OCI-LY3 (cell line): ENCODE measurements at regions not wholly inside any gene's neighbourhood (a gene's known extent, or its start where the extent isn't known, plus 50 kb on each side); places are given as distances from the start of the nearest gene placed in this dataset.
"Not testable (repeated sequence)": the region's sequence is repeated elsewhere in the genome, so short reads cannot be mapped to it uniquely, and the experiment has no call there.

Source experiments
- H2AFZ ChIP-seq: fragments of 200-600, 300-600 bp; shearing (Covaris generic); 2 replicates; pipeline ENCODE4 v1.6.0; 2014; ENCODE audit warnings: antibody characterized with exemption, low read depth, low read length
- H3K27ac ChIP-seq: fragments of 200-600, 300-600 bp; sonication (generic); 2 replicates; pipeline ENCODE4 v1.5.1; 2014; ENCODE audit warnings: mild to moderate bottlenecking, low read length, moderate library complexity, mixed read lengths
- H3K27me3 ChIP-seq: fragments of 200-600, 300-600 bp; sonication (generic); 2 replicates; pipeline ENCODE4 v1.6.1; 2014; ENCODE audit warnings: low read depth, low read length, mixed read lengths
- H3K36me3 ChIP-seq: fragments of 200-600, 300-600 bp; sonication (generic); replicated peaks from 2 replicates; pipeline ENCODE3; 2014; ENCODE audit warnings: low read depth, low read length, mixed read lengths
- H3K4me1 ChIP-seq: fragments of 300-600, 200-600 bp; sonication (generic); 2 replicates; pipeline ENCODE4 v1.6.1; 2014; ENCODE audit warnings: low read length, mixed read lengths
- H3K4me2 ChIP-seq: fragments of 200-600, 300-600 bp; sonication (generic); 2 replicates; pipeline ENCODE4 v1.6.1; 2014; ENCODE audit warnings: low read length, mixed read lengths
- H3K4me3 ChIP-seq: fragments of 300-600, 200-600 bp; sonication (generic); 2 replicates; pipeline ENCODE4 v1.5.1; 2014; ENCODE audit warnings: antibody characterized with exemption, mild to moderate bottlenecking, low read length, moderate library complexity
- H3K79me2 ChIP-seq: fragments of 300-600, 200-600 bp; shearing (Covaris generic); 2 replicates; pipeline ENCODE4 v1.6.1; 2014; ENCODE audit warnings: mild to moderate bottlenecking, low read length, mixed read lengths
- H3K9ac ChIP-seq: fragments of 300-600, 200-600 bp; shearing (Covaris generic); 2 replicates; pipeline ENCODE4 v1.6.0; 2014; ENCODE audit warnings: mild to moderate bottlenecking, low read length, moderate library complexity
- H3K9me3 ChIP-seq: fragments of 200-600, 300-600 bp; shearing (Covaris generic); 2 replicates; pipeline ENCODE4 v1.6.1; 2014; ENCODE audit warnings: low read length, mixed read lengths; ENCODE audit not compliant: insufficient read depth
- H4K20me1 ChIP-seq: fragments of 200-600, 300-600 bp; sonication (generic); 2 replicates; pipeline ENCODE4 v1.6.1; 2016; ENCODE audit warnings: low read length, mixed read lengths; ENCODE audit not compliant: insufficient read depth

DNA sequence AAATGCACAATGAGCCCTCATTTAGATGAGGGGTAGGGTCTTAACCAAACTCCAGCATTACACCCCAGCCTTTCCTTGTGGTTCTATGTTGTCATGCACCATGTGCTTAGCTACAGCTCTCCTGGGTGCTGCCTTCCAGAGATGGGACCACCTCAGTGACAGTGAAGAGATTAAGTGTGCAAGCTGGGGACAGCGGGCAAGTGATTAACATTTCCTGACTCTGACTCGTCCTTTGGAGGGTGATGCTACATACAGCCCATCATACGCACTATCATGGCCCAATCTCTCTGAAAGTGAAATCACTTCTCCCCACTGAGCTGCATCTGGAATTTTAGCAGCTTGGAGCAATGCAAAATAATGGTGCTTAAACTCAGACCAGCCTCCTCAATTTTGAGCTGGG, 293.0 kb upstream of the PLGLB1 start:
- H3K79me2 ChIP-seq, H3K27me3 ChIP-seq, H3K9me3 ChIP-seq, H3K4me3 ChIP-seq, H4K20me1 ChIP-seq, H3K36me3 ChIP-seq, H2AFZ ChIP-seq: not testable (repeated sequence)
- Histone ChIP-seq H3K27ac (peak overlapping the region; percentile 92), H3K4me1 (peaks cover 58% of the 10 kb centered on the region), H3K9ac (peak overlapping the region; percentile 71), H3K4me2 (peak overlapping the region; percentile 39; the same call in 1 of the 2 replicates)

GRCh38 chr2:87315183-87315902, 293.7 kb upstream of the PLGLB1 start:
- not testable (repeated sequence) for H4K20me1 ChIP-seq, H2AFZ ChIP-seq, H3K36me3 ChIP-seq, H3K27me3 ChIP-seq, H3K79me2 ChIP-seq, H3K4me3 ChIP-seq, H3K9me3 ChIP-seq, H3K4me2 ChIP-seq
- Histone ChIP-seq H3K4me1 (peaks cover 62% of the 10 kb centered on the region), H3K9ac (peak overlapping the region; percentile 71), H3K27ac (peak overlapping the region; percentile 92)

DNA sequence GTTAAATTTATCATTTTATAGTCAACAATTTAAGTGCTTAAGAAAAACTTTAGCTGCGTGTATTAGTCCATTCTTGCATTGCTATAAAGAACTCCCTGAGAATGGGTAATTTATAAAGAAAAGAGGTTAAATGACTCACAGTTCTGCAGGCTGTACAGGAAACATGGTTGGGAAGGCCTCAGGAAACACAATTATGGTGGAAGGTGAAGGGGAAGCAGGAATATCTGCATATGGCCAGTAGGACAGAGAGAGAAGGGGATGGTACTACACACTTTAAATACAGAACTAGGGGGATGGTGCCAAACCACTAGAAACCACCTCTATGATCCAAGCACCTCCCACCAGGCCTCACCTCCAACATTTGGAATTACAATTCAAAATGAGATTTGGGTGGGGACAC, 295.5 kb upstream of the PLGLB1 start:
- H4K20me1 ChIP-seq, H3K79me2 ChIP-seq, H3K9ac ChIP-seq, H3K27me3 ChIP-seq, H2AFZ ChIP-seq, H3K4me2 ChIP-seq, H3K36me3 ChIP-seq, H3K4me3 ChIP-seq, H3K9me3 ChIP-seq: not testable (repeated sequence)
- Histone ChIP-seq H3K27ac (peak overlapping the region; percentile 65), H3K4me1 (peaks cover 75% of the 10 kb centered on the region)

- not testable (repeated sequence) for H4K20me1 ChIP-seq, H3K4me3 ChIP-seq
Observed at GRCh38 chr2:87318814-87319491, 297.3 kb upstream of the PLGLB1 start.

DNA sequence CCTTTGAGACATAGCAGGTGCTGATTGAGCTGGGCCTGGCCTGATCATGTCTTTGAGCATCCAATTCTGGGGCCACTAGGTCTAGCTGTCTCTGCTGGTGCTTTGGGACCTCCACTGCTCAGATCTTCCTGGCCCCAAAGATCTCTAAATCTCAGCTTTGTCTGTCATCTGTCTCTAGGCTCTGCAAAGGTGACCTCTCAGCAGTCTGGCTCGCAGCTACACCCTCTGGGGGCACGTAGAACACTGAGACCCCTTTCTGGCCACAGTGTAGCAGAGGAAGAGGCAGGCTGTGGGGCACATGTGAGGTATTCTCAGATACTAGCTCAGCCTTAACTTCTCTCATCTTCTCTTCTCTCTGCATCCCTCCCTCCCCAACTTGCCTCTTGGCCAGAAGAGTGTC, 298.1 kb upstream of the PLGLB1 start:
- Histone ChIP-seq H3K27ac (peak overlapping the region; percentile 73), H3K4me1 (peaks cover 71% of the 10 kb centered on the region)
- not testable (repeated sequence) for H3K9me3 ChIP-seq, H2AFZ ChIP-seq, H3K36me3 ChIP-seq, H3K4me3 ChIP-seq, H4K20me1 ChIP-seq, H3K79me2 ChIP-seq, H3K4me2 ChIP-seq, H3K9ac ChIP-seq, H3K27me3 ChIP-seq

More at GRCh38 chr2:87318814-87319491, 297.3 kb upstream of the PLGLB1 start:
- not testable (repeated sequence) for H3K36me3 ChIP-seq, H3K9me3 ChIP-seq, H2AFZ ChIP-seq, H3K27me3 ChIP-seq, H3K79me2 ChIP-seq, H3K4me2 ChIP-seq, H3K9ac ChIP-seq
- H3K4me1 ChIP-seq: peaks cover 71% of the 10 kb centered on the region
- H3K27ac ChIP-seq: peak overlapping the region; percentile 73

- peaks cover 70% of the 10 kb centered on the region for H3K4me1 ChIP-seq
- H3K9ac ChIP-seq, H3K79me2 ChIP-seq, H2AFZ ChIP-seq, H3K36me3 ChIP-seq, H3K27me3 ChIP-seq, H3K4me2 ChIP-seq, H3K9me3 ChIP-seq, H4K20me1 ChIP-seq, H3K4me3 ChIP-seq: not testable (repeated sequence)
- peak overlapping the region; percentile 59 for H3K27ac ChIP-seq
Observed at GRCh38 chr2:87321201-87321600, 299.6 kb upstream of the PLGLB1 start.

DNA sequence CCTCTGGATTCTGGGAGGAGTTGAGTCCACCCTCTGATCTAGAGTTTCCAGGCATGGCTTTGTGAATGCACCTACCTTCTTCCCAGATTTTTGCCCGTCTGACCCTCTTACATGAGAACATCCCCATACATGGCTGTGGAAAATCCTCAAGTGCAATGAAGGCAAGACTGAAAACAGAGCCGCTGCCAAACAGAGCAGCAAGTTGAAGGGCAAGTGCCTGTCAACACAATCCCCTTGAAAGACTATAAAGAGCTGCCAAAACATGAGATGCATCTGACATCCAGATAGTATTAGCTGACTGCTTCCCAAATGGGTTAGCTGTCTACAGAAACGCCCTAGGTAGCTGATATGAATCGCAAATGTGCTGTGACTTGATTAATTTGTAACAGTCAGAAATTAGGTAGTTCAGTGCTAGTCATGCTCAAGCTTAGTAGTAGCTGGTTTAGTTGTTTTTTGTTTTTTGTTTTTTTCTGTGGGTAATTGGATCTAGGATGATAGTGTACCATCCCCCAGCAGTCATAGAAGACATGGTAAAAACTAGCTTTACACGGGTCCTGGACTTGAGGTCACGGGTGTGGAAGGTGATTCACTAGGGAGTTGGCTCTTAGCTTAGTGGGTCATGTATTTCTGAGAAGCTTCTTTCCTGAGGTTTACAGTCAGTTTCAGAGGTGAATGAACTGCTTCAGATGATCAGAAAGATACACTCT, 302.8 kb upstream of the PLGLB1 start:
- Histone ChIP-seq H3K4me2 (peak overlapping the region; percentile 96), H3K27ac (peak overlapping the region; percentile 99), H3K4me3 (peak overlapping the region; percentile 71), H3K4me1 (peaks cover 78% of the 10 kb centered on the region), H3K9ac (peak overlapping the region; percentile 98)
- H4K20me1 ChIP-seq, H3K9me3 ChIP-seq, H3K36me3 ChIP-seq, H2AFZ ChIP-seq, H3K27me3 ChIP-seq, H3K79me2 ChIP-seq: not testable (repeated sequence)

- Histone ChIP-seq H3K27ac (peak overlapping the region; percentile 96), H3K4me2 (peak overlapping the region; percentile 43)
- not testable (repeated sequence) for H3K4me3 ChIP-seq
Observed at GRCh38 chr2:87325042-87325910, 303.6 kb upstream of the PLGLB1 start.

DNA sequence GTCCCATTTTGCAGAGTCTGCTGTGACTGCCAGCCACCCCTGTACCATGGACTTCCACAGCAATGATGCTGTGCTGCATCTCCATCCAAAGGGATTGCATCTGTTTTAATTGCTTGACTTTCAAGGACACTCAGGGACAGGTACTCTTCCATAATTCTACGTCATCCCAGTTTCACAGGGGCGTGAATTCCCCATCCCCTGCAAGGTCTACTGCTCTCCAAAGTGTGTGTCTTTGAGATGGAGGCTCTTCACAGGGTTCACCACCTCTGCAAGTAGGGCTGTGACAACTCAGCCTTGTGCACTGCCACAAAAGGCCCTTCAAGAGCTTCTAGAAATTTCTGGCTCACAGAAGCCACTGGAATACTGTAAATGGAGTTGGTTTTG, 304.3 kb upstream of the PLGLB1 start:
- not testable (repeated sequence) for H3K36me3 ChIP-seq, H3K27me3 ChIP-seq, H2AFZ ChIP-seq, H4K20me1 ChIP-seq, H3K9me3 ChIP-seq, H3K4me3 ChIP-seq, H3K79me2 ChIP-seq
- peak overlapping the region; percentile 43 for H3K4me2 ChIP-seq
- peak overlapping the region; percentile 96 for H3K27ac ChIP-seq
- H3K4me1 ChIP-seq: peaks cover 77% of the 10 kb centered on the region
- peak overlapping the region; percentile 90 for H3K9ac ChIP-seq

More at GRCh38 chr2:87325042-87325910, 303.6 kb upstream of the PLGLB1 start:
- H4K20me1 ChIP-seq, H2AFZ ChIP-seq, H3K27me3 ChIP-seq, H3K36me3 ChIP-seq, H3K9me3 ChIP-seq, H3K79me2 ChIP-seq: not testable (repeated sequence)
- Histone ChIP-seq H3K9ac (peak overlapping the region; percentile 90), H3K4me1 (peaks cover 79% of the 10 kb centered on the region)
